ENCODE measurements at regions not wholly inside any gene's neighbourhood (a gene's known extent, or its start where the extent isn't known, plus 50 kb on each side); places are given as distances from the start of the nearest gene placed in this dataset.

GRCh38 chr22:47710135-47710534 is 947.7 kb downstream of the TBC1D22A start:
- no peaks in the 10 kb centered on the region for H3K4me1 ChIP-seq (ENCODE audit: control insufficient read depth, insufficient read depth, low read length)
- no peak overlapping the region for H3K4me3 ChIP-seq (ENCODE audit: low read depth, low read length)
- no peaks in the 10 kb centered on the region for H3K9me3 ChIP-seq (ENCODE audit: control insufficient read depth, insufficient read depth, low read depth, low read length)
- ChIA-PET CTCF (no interaction called here), POLR2A (no interaction called here)
- no peak overlapping the region for H3K27ac ChIP-seq (ENCODE audit: extremely low read depth, low read depth, low read length)
- no peaks in the 10 kb centered on the region for H3K36me3 ChIP-seq (ENCODE audit: control insufficient read depth in 2 of 2, insufficient read depth in 1 of 2, low read length in 2 of 2)
- TF ChIP-seq BCL11B (tag by site-specific recombination; IDR thresholded peaks at IDR 0.05; ENCODE audit: low read depth) (no peak), ZNF23 (tag by site-specific recombination; IDR thresholded peaks at IDR 0.05; ENCODE audit: borderline replicate concordance) (no peak), ZNF404 (tag by site-specific recombination; IDR thresholded peaks at IDR 0.05) (no peak), ZBTB17 (tag by site-specific recombination; IDR thresholded peaks at IDR 0.05) (no peak), ZNF580 (tag by site-specific recombination; IDR thresholded peaks at IDR 0.05) (no peak), ZNF600 (tag by site-specific recombination; IDR thresholded peaks at IDR 0.05) (no peak), SCRT1 (tag by site-specific recombination; IDR thresholded peaks at IDR 0.05; ENCODE audit: borderline replicate concordance) (no peak), FEZF1 (tag by site-specific recombination; IDR thresholded peaks at IDR 0.05) (no peak), ZSCAN30 (tag by site-specific recombination; IDR thresholded peaks at IDR 0.05) (no peak)

- Histone ChIP-seq H3K36me3 (ENCODE audit: control insufficient read depth in 2 of 2, insufficient read depth in 1 of 2, low read length in 2 of 2) (no peaks in the 10 kb centered on the region), H3K27ac (ENCODE audit: extremely low read depth, low read depth, low read length) (no peak overlapping the region), H3K4me3 (ENCODE audit: low read depth, low read length) (no peak overlapping the region), H3K4me1 (ENCODE audit: control insufficient read depth, insufficient read depth, low read length) (no peaks in the 10 kb centered on the region), H3K9me3 (ENCODE audit: control insufficient read depth, insufficient read depth, low read depth, low read length) (no peaks in the 10 kb centered on the region)
- CTCF ChIA-PET: no interaction called here
- POLR2A ChIA-PET: no interaction called here
- TF ChIP-seq ELK4 (IDR thresholded peaks at IDR 0.05; ENCODE audit: borderline replicate concordance, low read depth, low read length): no peak
- no peak for TF ChIP-seq ZFP41 (tag by site-specific recombination; IDR thresholded peaks at IDR 0.05; ENCODE audit: borderline replicate concordance)
- no peak for TF ChIP-seq ZNF677 (tag by site-specific recombination; IDR thresholded peaks at IDR 0.05)
- no peak for TF ChIP-seq ZNF513 (tag by site-specific recombination; IDR thresholded peaks at IDR 0.05)
Observed at GRCh38 chr22:47705350-47705749, 942.9 kb downstream of the TBC1D22A start.

- CTCF ChIA-PET: no interaction called here
- Histone ChIP-seq H3K9me3 (ENCODE audit: control insufficient read depth, insufficient read depth, low read depth, low read length) (no peaks in the 10 kb centered on the region), H3K27ac (ENCODE audit: extremely low read depth, low read depth, low read length) (no peak overlapping the region), H3K4me1 (ENCODE audit: control insufficient read depth, insufficient read depth, low read length) (no peaks in the 10 kb centered on the region), H3K4me3 (ENCODE audit: low read depth, low read length) (no peak overlapping the region), H3K36me3 (ENCODE audit: control insufficient read depth in 2 of 2, insufficient read depth in 1 of 2, low read length in 2 of 2) (no peaks in the 10 kb centered on the region)
- POLR2A ChIA-PET: no interaction called here
- TF ChIP-seq ZNF571 (tag by site-specific recombination; IDR thresholded peaks at IDR 0.05) (no peak), ZNF433 (tag by site-specific recombination; IDR thresholded peaks at IDR 0.05; ENCODE audit: low read depth) (no peak), ZSCAN16 (tag by site-specific recombination; IDR thresholded peaks at IDR 0.05) (no peak), PRDM2 (tag by site-specific recombination; IDR thresholded peaks at IDR 0.05; ENCODE audit: borderline replicate concordance) (no peak), ZNF777 (tag by site-specific recombination; IDR thresholded peaks at IDR 0.05; ENCODE audit: borderline replicate concordance) (no peak), GLI4 (tag by site-specific recombination; IDR thresholded peaks at IDR 0.05) (no peak), ZNF341 (tag by site-specific recombination; IDR thresholded peaks at IDR 0.05; ENCODE audit: low read depth) (no peak)
Observed at GRCh38 chr22:47698906-47699305, 936.5 kb downstream of the TBC1D22A start.
